ENCODE measurements at regions not wholly inside any gene's neighbourhood (a gene's known extent, or its start where the extent isn't known, plus 50 kb on each side); places are given as distances from the start of the nearest gene placed in this dataset.

DNA sequence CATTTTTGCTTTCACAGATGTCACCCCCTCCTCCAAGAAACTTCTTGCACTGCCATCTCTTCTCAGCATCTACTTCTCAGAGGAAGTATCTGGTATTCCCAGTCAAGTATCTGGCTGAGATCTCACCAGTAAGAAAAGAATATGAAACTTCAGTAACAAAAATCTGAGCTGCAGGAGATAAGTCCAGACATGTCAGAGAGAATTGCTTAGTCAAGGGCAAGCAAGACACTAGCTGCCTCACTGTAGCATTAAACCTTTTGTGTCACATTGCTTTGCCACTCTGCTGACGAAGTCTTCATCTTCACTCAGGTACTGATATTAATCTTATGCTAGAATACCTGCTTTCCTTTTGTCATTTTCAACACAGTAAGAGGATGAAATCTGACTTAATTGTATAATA is 70.6 kb upstream of the ZC3H12C start:
- TF ChIP-seq, protein P1, sequence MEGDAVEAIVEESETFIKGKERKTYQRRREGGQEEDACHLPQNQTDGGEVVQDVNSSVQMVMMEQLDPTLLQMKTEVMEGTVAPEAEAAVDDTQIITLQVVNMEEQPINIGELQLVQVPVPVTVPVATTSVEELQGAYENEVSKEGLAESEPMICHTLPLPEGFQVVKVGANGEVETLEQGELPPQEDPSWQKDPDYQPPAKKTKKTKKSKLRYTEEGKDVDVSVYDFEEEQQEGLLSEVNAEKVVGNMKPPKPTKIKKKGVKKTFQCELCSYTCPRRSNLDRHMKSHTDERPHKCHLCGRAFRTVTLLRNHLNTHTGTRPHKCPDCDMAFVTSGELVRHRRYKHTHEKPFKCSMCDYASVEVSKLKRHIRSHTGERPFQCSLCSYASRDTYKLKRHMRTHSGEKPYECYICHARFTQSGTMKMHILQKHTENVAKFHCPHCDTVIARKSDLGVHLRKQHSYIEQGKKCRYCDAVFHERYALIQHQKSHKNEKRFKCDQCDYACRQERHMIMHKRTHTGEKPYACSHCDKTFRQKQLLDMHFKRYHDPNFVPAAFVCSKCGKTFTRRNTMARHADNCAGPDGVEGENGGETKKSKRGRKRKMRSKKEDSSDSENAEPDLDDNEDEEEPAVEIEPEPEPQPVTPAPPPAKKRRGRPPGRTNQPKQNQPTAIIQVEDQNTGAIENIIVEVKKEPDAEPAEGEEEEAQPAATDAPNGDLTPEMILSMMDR (IDR thresholded peaks at IDR 0.05), result no peak
- no peaks in the 10 kb centered on the region for H3K4me1 ChIP-seq
- H3K27ac ChIP-seq, result no peak overlapping the region
- no peaks in the 10 kb centered on the region for H3K27me3 ChIP-seq
- H3K9me3 ChIP-seq, result no peaks in the 10 kb centered on the region
- no peaks in the 10 kb centered on the region for H3K36me3 ChIP-seq
- no peak for DNase-seq (ENCODE audit: low spot score)
- H3K4me3 ChIP-seq, result no peak overlapping the region

DNA sequence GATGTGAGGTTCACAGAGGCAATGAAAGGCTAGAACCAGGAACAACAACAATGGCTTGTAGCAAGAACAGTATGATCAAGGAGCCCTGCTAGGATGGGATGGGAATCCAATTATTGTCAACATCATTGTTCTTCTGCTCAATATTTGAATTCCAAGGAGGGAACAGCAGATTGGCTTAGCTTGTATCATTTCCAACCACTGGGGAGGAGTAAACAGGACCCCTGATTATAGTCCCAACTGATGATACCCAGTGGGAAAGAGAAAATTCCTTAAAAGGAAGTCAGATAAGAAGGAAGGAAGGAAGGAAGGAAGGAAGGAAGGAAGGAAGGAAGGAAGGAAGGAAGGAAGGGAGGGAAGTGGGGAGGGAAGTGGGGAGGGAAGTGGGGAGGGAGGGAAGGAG is 69.5 kb upstream of the ZC3H12C start:
- no peak overlapping the region for H3K27ac ChIP-seq
- H3K36me3 ChIP-seq, result no peaks in the 10 kb centered on the region
- no peaks in the 10 kb centered on the region for H3K9me3 ChIP-seq
- H3K4me1 ChIP-seq, result no peaks in the 10 kb centered on the region
- DNase-seq (ENCODE audit: low spot score), result no peak
- TF ChIP-seq, protein P1 (IDR thresholded peaks at IDR 0.05), result no peak
- no peaks in the 10 kb centered on the region for H3K27me3 ChIP-seq
- no peak overlapping the region for H3K4me3 ChIP-seq

DNA sequence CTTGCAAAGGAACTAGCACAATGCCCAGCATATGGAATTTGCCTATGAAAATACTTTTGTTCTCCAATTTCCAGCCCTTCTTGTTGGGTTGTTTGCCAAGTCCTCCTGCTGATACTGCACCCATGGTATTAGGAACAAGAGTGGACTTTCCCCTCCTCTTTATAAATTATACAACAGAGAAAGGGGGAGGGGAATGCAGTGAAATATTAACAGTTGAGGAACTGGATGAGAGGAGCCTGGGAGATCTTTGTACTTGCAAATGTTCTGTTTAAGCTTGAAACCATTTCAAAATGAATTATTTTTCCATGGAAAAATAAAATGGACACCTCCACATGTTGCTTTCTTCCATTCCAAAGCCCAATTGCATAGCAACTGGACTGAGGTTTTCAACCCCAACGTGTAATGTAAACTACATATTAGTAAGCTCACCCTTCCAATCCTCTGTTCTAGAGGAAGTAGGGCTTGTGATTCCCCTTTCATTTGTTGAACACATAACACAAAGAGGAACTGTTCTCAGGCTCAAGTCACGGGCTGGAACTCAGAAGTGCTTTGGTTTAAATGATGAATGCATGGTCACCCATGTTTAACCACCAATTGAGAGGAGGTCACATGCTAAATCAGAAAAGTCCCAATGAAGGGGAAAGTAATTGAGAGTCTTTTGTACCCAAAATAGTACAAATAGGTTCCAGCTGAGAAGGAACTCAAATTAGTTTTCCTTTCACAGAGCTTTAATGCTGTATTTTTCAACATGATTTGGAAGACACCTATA is 66.2 kb upstream of the ZC3H12C start:
- no peak for DNase-seq (ENCODE audit: low spot score)
- H3K9me3 ChIP-seq, result no peaks in the 10 kb centered on the region
- no peaks in the 10 kb centered on the region for H3K36me3 ChIP-seq
- H3K27me3 ChIP-seq, result no peaks in the 10 kb centered on the region
- no peak overlapping the region for H3K27ac ChIP-seq
- TF ChIP-seq, protein P1 (IDR thresholded peaks at IDR 0.05), result no peak
- H3K4me3 ChIP-seq, result no peak overlapping the region
- no peaks in the 10 kb centered on the region for H3K4me1 ChIP-seq

DNA sequence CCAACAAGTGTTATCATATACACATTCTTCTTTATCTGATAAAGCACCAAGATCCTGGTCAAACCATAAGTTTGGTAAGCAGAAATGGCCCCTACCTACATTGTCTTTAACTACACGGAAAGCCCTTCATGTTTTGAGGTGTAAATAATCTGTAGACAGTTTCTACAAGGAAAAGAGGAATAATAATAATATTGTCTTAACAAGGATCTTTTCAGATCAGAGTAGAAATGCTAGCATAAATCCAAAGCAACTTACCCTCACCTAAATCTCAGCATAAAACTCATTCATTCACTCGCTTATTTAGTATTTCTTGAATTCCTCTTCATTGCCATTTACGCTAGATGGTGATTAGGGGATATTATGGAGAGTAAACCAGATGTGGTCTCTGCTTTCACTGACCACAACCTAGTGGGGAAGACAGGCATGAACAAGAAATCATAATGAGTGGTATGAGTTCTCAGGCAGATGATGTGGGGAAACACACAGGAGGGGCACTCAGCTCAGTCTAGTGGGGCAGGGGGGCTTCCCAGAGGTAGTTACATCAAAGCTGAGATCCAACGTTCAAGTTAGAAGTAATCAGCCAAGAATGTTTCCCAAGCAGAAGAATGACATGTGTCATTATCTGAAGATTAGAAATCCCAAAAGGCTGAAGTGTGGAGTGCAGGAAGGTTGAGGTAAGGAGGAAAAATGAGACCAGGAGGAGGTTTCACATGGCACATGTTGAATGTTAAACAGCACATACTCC is 65.4 kb upstream of the ZC3H12C start:
- Histone ChIP-seq H3K27me3 (no peaks in the 10 kb centered on the region), H3K27ac (no peak overlapping the region), H3K4me3 (no peak overlapping the region), H3K36me3 (no peaks in the 10 kb centered on the region), H3K4me1 (no peaks in the 10 kb centered on the region), H3K9me3 (no peaks in the 10 kb centered on the region)
- no peak for DNase-seq (ENCODE audit: low spot score)
- TF ChIP-seq, protein P1 (IDR thresholded peaks at IDR 0.05), result no peak

DNA sequence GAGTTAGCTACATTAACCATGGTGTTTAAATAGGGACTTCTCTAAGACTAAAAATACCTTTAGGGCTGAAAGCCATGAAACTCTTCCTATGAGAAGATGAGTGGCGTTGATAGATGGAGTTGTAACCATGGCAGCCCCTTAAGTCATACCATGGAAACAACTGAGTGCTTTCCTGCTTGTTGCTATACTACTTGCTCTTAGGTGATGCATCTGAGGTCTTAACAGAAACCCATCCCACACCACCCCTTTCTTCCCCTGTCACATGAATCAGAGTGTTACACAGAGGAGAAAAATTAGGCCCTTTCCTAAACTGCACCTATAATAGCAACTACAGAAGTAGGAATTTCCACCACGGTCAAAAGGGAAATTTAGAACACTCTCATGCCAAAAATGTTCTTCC is 64.3 kb upstream of the ZC3H12C start:
- Histone ChIP-seq H3K4me3 (no peak overlapping the region), H3K36me3 (no peaks in the 10 kb centered on the region), H3K9me3 (no peaks in the 10 kb centered on the region), H3K4me1 (no peaks in the 10 kb centered on the region), H3K27ac (no peak overlapping the region), H3K27me3 (no peaks in the 10 kb centered on the region)
- DNase-seq (ENCODE audit: low spot score), result no peak
- TF ChIP-seq, protein P1 (IDR thresholded peaks at IDR 0.05), result no peak
